GM21381 (cell line): ENCODE measurements at regions not wholly inside any gene's neighbourhood (a gene's known extent, or its start where the extent isn't known, plus 50 kb on each side); places are given as distances from the start of the nearest gene placed in this dataset.

Experiments used
- ATAC-seq: cut with Tn5 transposase; IDR thresholded peaks from one replicate; pipeline ENCODE4 v1.9.1; 2021; ENCODE audit warnings: mild to moderate bottlenecking, moderate library complexity; ENCODE audit not compliant: unreplicated experiment

- no peak for ATAC-seq
Measured at GRCh38 chr13:58865286-58865685, 1233.7 kb downstream of the PCDH17 start.

GRCh38 chr13:58869566-58869965 is 1238.0 kb downstream of the PCDH17 start:
- no peak for ATAC-seq

GRCh38 chr13:58876473-58876872 is 1244.9 kb downstream of the PCDH17 start:
- ATAC-seq = no peak

- ATAC-seq = no peak
Measured at GRCh38 chr13:58879114-58879513, 1247.6 kb downstream of the PCDH17 start.

- ATAC-seq = no peak
Measured at GRCh38 chr13:58882516-58882915, 1251.0 kb downstream of the PCDH17 start.

GRCh38 chr13:58883405-58883804 is 1251.9 kb downstream of the PCDH17 start:
- ATAC-seq = no peak

GRCh38 chr13:58884353-58885209 is 1253.0 kb downstream of the PCDH17 start:
- no peak for ATAC-seq

GRCh38 chr13:58889474-58889873 is 1257.9 kb downstream of the PCDH17 start:
- no peak for ATAC-seq

- ATAC-seq = no peak
Measured at GRCh38 chr13:58893396-58893795, 1261.9 kb downstream of the PCDH17 start.

GRCh38 chr13:58906329-58907007 is 1257.3 kb downstream of the DIAPH3 start:
- ATAC-seq = no peak

GRCh38 chr13:58907347-58907746 is 1256.4 kb downstream of the DIAPH3 start:
- no peak for ATAC-seq

GRCh38 chr13:58908019-58908679 is 1255.6 kb downstream of the DIAPH3 start:
- ATAC-seq = no peak

GRCh38 chr13:58919551-58919950 is 1244.2 kb downstream of the DIAPH3 start:
- no peak for ATAC-seq

- ATAC-seq = no peak
Measured at GRCh38 chr13:58921129-58921528, 1242.6 kb downstream of the DIAPH3 start.

- no peak for ATAC-seq
Measured at GRCh38 chr13:58926858-58927257, 1236.9 kb downstream of the DIAPH3 start.

- no peak for ATAC-seq
Measured at GRCh38 chr13:58933475-58933874, 1230.3 kb downstream of the DIAPH3 start.

- no peak for ATAC-seq
Measured at GRCh38 chr13:58935689-58936088, 1228.0 kb downstream of the DIAPH3 start.

GRCh38 chr13:58946274-58946673 is 1217.5 kb downstream of the DIAPH3 start:
- no peak for ATAC-seq

GRCh38 chr13:58949646-58950045 is 1214.1 kb downstream of the DIAPH3 start:
- no peak for ATAC-seq

GRCh38 chr13:58950911-58951310 is 1212.8 kb downstream of the DIAPH3 start:
- ATAC-seq = no peak

- ATAC-seq = peak; percentile 89
Measured at GRCh38 chr13:58953638-58954037, 1210.1 kb downstream of the DIAPH3 start.
